SU-DHL-6 (cell line): ENCODE measurements at regions not wholly inside any gene's neighbourhood (a gene's known extent, or its start where the extent isn't known, plus 50 kb on each side); places are given as distances from the start of the nearest gene placed in this dataset.
"Not testable (repeated sequence)": the region's sequence is repeated elsewhere in the genome, so short reads cannot be mapped to it uniquely, and the experiment has no call there.

Experiments
- CTCF ChIP-seq: fragments of 200-600 bp; sonication (generic); IDR thresholded peaks from one replicate; pipeline ENCODE4 v1.5.1; 2017; ENCODE audit warnings: antibody characterized with exemption, mild to moderate bottlenecking, low read length, moderate library complexity; ENCODE audit not compliant: insufficient read depth, poor library complexity, severe bottlenecking
- EZH2phosphoT487 ChIP-seq: fragments of 200-600 bp; sonication (generic), shearing (Covaris generic); conservative IDR thresholded peaks from 2 replicates; pipeline ENCODE4 v1.6.1; 2018; ENCODE audit warnings: mild to moderate bottlenecking, antibody characterized with exemption, low read length, moderate library complexity, mixed read lengths

GRCh38 chr12:74403221-74403470 lies 134.5 kb upstream of the ATXN7L3B start:
- not testable (repeated sequence) for TF ChIP-seq CTCF, EZH2phosphoT487
